ENCODE measurements at regions not wholly inside any gene's neighbourhood (a gene's known extent, or its start where the extent isn't known, plus 50 kb on each side); places are given as distances from the start of the nearest gene placed in this dataset.

DNA sequence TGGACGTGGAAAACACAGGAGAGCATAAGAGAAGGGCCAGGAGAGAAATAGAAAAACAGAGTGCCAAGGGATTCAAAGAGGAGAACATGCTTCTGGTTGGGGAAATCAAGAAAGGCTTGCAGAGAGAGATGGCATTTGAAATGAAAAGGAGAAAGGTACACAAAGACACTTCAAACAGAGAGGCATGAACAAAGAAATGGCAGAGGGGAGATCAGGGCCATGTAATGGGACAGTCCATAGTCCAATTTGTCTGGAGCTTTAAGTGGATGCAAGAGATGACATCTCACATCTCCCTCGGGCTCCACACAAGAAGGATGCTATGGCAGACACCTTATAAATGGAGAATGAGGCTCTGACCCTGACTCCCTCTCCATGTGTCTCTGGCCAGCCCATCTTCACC lies 331.1 kb downstream of the MLLT3 start:
- DNase-seq: no peak

DNA sequence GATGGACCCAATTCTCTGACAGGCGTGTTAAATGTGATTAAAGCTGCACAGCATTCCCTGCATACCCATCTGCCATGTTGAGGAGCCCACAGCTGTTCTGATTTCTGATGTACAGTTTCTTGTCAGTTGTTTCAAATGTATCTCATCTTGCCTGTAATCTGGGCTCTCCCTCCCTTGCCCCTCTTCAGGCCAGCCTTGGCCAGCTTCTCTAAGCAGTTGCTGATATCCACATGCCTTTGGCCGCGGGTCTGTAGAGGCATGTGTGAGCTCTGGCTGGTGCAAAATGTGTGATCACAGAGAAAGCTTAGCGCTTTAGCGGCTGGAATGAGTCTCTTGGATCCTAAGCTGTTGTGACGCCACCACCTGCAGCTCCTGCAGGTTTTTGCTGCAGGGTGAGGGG lies 332.0 kb downstream of the MLLT3 start:
- DNase-seq: no peak

DNA sequence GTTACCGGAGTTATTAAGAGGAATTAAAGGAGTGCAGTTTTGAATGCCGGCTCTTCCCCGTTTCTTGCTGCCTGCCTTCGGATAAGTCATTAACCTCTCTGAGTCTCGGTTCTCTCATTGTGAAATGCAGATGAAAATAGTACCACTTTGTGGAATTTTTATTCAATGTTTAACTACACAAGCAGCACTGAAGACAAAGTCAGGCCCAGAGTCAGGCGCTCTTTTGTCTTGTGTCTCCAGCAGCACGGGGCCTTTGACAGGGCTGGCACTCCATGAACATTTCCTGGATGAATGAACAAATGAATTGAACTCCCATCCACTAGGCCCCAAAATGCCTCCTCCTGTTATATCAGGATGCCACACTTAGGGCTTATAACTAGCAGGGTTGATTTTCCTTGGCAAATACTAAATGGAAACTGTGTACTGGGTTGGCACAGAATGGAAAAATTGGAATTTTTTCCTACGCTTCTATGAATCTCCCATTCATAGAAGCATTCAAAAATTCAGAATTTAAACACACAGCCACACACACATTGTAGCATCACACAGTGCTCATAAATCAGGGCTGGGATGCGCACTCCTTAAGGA lies 332.8 kb downstream of the MLLT3 start:
- DNase-seq: no peak

DNA sequence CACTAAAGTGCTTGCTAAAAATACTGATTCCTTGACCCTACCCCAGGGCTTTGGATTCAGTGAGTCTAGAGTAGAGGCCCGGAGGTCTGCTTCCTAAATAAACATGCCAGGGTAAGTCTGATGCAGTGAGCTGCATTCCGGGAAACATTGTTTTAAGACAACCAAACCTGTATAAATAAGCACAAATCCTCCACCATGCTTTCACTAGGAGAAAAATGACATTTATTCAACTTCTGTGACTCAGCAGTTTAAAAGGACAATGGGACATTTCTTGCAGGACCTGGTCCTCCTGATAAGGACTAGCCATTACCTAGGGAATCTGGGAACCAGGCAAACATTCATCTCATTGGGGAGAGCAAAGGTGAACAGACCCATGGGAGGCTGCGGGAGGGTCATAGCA lies 335.3 kb downstream of the MLLT3 start:
- no peak for DNase-seq

DNA sequence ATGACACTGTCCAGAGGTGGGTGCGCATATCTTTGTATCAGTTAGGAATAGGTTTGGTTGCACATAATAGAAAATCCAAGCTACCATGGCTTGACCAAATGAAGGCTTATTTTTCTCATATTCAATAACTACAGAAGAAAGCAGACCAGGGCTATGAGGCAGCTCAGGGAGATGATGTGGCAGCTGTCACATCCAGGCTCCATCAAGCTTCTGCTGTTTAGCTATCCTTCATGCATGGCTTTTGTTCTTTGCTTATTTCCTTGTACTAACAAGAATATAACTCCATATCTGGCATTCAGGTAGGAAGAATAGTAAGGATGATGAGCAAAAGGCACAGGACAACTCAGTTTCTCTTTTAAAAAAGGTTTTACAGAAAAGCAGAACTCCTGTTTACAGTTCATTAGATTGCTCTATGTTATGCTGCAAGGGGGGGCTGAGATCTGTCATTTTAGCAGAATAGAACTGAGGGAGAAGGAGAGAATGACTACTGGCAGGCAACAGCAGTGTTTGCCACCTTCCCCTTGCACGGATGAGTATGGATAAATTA lies 336.1 kb downstream of the MLLT3 start:
- no peak for DNase-seq

DNA sequence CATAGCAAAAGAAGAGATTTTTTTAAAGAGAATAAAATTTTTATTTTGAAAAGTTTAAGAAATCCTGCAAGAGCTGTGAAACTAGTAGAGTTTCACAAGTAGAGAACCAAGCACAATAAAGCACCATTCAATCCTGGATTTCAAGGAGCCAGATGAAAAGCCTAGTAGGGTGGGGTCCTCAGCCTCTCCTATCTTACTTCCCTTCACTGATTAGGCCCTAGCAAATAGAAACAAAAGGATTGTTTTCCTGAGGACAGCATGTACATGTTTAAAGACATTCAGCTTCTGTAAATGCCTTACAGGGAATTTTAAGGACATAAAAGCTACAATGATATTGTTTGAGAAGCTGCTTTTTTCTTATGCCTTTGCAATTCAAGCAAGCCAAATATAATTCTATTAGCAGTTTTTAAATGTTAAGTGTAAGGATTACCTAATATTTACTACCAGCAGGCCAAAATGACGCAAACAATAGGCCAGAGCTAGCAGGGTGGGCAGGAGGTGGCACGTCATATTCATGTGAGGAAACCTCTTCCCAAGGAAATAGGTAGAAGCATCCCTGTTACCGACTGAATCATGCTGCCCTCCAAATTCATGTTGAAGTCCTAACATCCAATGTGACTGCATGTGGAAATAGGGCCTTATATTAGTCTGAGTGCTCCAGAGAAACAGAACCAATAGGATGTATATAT lies 337.6 kb downstream of the MLLT3 start:
- no peak for DNase-seq

DNA sequence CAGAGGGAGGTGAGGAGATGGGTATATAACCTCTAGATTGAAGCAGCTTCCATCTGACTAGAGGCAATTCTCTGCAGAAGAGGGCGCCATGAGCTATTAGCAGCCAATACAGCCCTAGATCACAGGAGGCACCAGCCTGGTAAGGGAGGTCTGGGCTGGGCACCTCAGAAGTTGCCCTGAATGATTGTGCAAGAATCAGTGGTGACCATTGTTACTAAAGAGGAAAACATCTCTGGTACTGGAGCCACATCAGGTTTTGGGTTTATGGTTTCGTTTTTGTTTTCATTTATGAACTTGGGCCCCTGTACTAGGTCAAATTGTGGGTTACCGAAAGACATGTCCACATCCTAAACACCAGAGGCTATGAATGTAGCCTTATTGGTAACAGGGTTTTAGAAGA lies 342.0 kb downstream of the MLLT3 start:
- no peak for DNase-seq

DNA sequence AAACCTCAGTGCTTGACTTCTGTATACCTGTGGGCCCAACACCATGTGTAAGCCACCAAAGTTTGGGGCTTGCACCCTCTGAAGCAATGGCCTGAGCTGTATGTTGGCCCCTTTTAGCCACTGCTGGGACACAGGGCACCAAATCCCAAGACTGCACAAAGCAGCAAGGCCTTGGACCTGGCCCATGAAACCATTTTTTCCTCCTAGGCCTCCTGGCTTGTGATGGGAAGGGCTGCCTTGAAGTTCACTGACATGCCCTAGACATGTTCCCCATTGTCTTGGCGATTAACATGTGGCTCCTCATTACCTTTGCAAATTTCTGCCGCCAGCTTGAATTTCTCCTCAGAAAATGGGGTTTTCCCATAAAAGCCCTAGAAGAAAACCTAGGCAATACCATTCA lies 345.5 kb downstream of the MLLT3 start:
- DNase-seq: no peak

DNA sequence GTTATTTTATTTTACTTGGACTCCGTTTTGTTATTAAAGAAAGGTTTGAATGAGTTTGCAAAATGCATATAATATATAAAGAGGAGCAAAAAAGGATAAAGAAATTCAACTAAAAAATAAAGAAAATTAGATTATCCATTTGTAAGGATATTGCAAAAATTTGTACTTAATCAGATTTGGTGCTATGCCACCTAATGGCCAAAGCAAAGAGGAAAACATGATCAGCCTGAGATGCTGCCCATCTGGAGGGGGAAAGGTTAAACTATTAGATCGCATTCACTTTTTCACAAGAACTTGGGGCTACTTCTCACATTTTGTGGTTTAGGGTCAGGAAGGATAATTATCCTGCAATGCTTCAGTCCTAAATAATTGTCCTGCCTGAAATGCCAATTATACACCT lies 350.6 kb downstream of the MLLT3 start:
- no peak for DNase-seq

DNA sequence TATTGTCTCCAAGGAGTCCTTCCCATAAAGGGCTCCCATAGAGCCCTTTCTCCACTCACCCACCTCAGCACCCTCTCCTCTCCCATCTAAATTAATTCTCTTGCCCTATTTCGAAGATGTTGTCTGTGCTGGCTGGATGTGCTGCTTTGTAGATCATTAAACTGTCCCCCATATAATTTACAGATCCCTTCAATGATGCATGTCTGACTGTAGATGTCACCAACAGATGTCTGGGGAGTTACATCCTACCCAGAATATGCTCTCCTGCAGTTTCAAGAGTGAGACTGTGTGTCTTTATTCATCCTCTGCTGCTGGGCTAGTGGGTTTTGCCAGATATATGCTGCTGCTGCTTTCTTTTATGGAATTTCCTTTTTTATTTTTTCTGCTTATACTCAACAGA lies 351.2 kb downstream of the MLLT3 start:
- no peak for DNase-seq

DNA sequence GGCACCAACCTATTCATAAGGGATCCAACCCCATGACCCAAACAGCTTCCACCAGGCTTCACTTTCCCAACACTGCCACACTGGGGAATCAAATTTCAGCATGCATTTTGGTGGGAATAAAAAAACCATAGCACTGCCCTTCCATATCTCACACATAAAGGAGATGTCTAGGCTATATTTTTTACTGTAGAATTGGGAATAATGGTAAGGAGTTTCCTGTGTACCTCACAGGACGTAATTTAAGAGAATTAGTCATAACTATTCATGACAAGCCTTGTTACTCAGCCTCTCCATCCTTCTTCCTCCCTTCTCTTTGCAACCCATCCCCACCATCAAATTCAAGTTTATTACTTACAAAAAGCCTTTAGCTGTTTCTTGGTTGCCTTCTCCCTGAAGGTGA lies 352.1 kb downstream of the MLLT3 start:
- DNase-seq: no peak

DNA sequence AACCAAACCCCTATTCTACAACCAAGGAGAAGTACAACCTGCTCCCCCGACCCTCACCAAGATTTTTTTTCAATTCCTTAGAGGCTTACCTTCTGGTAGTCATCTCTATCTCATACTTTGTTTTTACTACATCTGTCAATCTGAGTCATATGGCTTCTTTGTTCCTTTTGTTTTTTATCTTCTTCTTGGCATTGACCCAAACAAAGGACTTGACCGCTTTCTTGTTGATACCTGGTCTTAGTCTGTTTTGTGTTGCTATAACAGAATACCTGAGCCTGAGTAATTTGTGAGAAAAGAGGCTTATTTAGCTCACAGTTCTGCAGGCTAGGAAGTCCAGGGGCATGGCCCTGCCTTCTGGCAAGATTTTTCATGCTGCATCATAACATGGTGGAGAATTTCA lies 352.7 kb downstream of the MLLT3 start:
- no peak for DNase-seq

DNA sequence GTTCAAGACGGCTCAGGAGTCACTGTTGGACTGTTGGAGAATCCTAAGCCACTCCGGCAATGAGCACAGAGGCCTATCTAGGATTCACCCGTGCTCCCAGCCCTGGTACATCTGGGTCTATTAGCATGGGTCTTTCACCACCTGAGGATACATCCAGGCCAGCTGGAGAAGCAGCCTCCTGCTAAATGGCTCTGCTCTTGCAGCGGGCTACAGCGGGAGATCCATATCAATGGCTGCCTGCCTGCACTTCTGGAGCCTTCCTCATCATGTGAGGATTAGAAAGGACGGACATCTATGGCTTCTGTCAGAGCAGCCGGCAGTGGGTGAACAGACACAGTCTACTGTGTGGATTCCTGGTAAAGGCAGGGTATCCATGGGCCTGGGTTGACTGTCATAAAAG lies 357.4 kb downstream of the MLLT3 start:
- DNase-seq: no peak

DNA sequence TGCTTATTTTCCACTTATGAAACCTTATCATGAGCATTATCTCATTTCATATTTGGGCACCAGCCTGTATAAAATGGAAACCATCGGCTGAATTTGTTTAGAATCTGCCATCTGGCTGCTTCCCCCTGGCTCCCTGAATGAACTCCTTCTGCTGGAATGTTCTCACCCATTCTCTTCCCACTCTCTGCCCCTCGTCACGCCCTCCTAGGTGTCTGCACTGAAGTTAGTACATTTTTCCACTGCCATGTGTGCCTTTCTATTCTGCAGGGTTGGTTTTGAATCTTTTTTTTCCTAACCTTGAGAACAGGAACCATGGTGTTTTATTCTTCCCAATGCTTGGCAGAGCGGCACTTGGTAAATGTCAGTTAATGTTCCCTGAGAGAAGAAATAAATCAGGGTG lies 359.7 kb downstream of the MLLT3 start:
- DNase-seq: no peak

DNA sequence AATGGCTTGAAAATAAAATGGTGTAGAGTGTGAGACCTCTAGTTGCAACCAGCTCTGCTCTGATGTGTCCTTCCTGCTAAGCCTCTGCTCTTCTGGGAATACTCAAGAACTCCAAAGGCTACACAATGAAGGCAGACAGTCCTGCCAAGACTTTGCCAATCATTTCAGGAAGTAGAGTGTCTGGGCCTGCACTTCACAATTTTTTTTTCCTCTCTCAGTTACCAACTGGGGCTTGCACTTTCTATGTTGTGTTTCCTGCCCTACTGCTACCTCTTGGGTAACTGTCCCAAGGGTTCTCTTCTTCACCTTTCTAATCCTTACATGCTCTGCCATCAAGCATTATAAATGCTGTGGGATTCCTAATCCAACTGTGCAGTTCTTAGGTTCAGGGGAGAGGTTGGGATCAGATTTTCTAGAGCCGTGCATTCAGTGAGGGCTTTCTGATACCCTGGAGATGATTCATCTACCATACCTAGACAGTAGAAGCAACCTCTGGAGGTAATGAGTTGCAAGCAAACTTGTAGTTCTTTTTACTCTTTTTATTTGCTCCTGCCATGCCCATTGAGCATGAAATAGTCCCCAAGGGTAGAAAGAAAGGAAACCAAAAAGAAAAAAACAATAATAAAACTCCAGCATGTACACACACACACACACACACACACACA lies 365.9 kb downstream of the MLLT3 start:
- no peak for DNase-seq

DNA sequence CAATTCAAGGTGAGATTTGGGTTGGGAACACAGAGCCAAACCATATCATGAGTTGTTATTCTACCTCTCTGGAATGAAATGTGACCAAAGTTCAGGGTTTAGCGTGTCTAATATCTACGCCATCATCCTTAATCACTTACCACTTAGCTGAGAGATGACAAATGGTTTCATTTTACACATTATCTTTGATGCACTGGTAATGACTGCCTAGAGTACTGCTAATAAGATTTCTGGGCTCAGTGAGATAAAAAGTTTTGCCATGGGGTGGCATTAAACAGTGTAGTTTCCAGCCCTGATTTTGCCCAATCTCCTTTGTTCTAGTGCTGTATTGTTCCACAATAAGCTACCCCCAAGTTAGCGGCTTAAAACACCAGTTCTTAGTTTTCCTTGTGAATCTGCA lies 367.2 kb downstream of the MLLT3 start:
- DNase-seq: no peak

DNA sequence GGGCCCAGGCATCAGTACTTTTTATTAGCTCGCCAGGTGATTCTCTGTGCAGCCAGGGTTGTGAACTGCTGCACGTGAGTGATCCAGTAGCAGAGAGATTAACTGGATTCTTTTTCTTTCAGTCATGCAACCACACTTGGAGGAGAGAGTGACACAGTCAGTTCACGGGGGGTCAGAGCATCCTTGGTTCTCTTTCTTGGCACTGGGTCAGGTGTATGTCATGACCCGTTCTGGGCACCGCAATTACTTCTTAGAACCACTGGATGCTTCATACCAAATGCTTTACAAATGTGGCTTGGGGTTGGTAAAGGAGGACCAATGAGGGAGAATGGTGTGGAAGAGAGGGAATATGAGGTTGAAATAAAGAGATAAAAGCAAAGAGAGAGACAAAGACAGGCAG lies 368.7 kb downstream of the MLLT3 start:
- no peak for DNase-seq

DNA sequence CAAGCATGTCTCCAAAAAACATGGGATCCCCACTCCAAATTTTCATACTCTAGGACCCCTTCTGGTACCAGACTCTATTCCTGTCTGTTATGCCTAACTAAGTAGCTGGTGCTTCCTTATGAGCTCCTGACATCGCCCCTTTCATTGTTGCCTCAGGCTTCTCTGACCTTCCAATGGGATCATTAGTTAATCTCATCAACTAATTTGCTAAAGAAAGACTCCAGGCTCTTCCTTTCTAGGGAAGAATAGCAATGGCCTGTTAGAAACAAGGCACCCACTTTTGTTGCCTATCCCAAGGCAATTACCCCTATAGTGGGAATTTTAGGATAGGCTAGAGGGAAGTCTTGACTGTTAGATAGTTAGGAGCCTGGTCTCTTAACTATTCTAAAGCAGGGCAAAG lies 369.5 kb downstream of the MLLT3 start:
- DNase-seq: no peak

DNA sequence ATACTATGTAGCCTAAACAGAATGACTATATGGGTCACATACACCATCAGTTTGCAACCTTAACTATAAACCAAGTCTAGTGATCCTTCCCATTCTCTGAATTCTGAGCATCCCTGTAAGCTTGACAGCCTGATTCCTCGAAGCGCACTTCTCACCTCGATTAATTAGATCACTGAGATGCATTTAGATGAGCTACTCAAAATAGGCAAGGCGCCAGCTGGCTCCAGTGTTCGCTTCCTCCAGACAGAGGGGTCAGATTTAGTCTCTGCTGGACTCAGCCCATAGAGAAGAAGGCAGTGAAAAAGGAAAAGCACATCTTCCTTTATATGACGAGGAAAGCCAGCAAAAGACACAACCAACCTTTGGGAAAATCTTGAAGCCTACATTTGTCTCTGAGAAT lies 371.5 kb downstream of the MLLT3 start:
- DNase-seq: no peak

DNA sequence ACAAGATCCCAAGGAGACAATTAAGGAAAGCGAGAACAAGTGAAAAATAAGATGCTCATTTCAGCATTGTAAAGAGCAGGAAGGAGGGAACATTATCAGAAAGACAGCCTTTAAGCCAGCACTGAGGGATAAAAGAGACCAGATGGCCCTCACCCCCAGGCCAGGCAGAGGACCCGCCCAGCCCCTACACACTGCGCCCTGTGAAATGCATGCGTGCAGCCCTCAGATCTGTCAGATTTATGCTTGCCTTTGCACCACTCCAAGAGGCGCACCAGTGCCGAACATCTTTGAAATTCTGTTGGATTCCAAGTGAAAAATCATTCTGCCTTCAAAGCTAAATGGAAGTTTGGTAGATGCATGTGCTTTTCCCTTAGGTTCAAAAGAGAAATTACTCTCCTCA lies 378.0 kb downstream of the MLLT3 start:
- DNase-seq: no peak

DNA sequence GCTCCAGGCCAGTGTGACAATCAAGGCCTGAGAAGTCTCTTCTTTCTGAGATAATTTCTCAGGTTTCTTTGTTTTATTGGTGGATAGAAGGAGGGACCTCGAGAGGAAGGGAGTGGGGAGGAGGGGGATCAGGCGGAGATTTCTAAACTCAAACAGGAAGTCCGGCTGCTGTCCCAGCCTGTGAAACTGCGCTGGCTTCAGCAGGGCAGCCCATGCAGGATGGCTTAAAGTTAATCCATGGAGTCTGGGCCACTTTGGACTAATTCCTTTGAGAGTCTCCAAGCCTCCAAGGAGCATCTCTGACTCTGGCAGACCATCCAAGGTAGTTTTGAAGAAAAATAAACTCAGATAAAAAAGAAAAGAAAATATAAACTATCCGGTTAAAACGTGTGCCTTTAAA lies 378.5 kb downstream of the MLLT3 start:
- DNase-seq: no peak

DNA sequence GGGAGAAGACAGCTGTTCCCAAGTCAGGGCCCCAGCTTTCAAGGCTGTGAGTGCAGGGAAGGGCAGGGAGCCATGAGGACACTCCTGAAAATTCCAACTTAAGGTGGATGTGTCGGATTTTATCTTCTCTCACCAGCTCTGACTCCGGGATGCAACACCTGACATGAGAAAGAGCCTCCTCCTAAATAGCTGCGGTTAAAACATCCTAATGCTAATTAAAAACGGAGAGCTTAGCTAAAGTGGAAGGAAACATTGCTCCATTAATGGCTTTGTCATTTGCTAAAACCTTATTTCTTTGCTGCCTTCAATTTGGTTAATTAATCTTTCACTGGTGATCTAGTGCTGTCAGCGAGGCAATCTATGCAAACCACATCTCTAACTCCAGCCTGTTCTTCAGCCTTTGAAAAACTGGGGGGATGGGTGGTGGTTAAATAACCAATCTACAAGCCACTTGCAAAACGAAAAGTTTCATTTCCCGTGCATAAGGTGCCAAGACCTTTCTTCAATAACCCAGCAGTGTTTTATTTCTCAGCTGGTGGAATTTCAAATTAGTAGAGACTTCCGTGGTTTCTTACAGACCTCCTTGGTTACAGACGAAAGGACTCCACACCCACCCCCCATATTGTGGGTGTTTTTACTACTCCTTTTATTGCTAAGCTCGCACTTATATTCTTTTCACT lies 379.6 kb downstream of the MLLT3 start:
- DNase-seq: no peak

DNA sequence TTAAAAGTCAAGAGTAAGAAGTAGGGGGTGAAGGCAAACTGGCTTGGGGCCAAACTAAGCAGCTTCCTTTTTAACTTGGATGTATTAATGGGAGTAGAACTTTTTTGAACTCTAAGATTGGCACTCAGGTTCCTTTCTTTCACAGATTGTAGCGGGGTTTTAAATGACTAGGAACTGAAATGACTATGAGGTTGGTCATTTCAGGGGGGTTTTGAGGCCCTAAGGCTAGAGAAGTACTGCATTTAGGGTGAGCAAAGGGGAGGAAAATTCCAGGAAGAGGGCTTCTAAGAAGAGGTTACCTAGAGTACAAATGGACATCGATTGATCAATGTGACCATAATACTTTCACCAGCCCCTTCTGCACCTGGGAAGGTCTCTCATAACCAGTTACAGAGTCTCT lies 381.8 kb downstream of the MLLT3 start:
- DNase-seq: no peak

DNA sequence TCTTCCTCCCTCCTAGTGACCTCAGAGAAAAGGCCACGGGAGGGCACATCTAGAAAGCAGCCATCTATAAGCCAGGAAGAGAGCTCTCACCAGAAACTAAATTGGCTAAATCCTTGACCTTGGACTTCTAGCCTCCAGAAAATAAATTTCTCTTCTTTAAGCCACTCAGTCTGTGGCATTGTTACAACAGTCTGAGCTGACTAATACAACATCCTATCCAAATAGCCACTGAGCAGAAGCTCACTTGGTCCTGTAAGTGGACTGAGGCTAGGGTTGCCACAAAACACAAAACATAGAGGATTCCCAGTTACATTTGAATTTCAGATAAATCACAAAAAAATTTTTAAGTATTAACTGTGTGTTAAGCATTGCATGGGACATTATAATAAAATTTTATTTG lies 383.4 kb downstream of the MLLT3 start:
- no peak for DNase-seq
